Stomach (tissue), 8 donors: ENCODE measurements at regions not wholly inside any gene's neighbourhood (a gene's known extent, or its start where the extent isn't known, plus 50 kb on each side); places are given as distances from the start of the nearest gene placed in this dataset.

Source experiments
- DNase-seq, 2 donors: peaks; one replicate each; pipeline versions ENCODE4 v3.0.0 to v3.0.0-alpha.2; 2013 to 2019
- H3K27ac ChIP-seq, 5 donors: fragments of 200-600 bp in 4 of 5; sonication (generic) in 4 of 5; one replicate each; pipeline ENCODE4 v1.5.1; 2013 to 2019; ENCODE audit warnings: mild to moderate bottlenecking in 1 of 5, moderate library complexity in 1 of 5
- H3K27me3 ChIP-seq, 3 donors: fragments of 200-600 bp; sonication (generic); one replicate each; pipeline ENCODE4 v1.5.1; 2017 to 2019; ENCODE audit warnings: mixed run types in 1 of 3
- H3K36me3 ChIP-seq, 4 donors: fragments of 200-600 bp; sonication (generic); 1 replicate in 3 of 4; 2 replicates in 1 of 4; pipeline ENCODE4 v1.5.1; 2016 to 2019
- H3K4me1 ChIP-seq, 4 donors: fragments of 200-600 bp; sonication (generic); one replicate each; pipeline ENCODE4 v1.5.1; 2016 to 2019
- H3K4me3 ChIP-seq, 4 donors: fragments of 200-600 bp; sonication (generic) in 3 of 4; one replicate each; pipeline ENCODE4 v1.5.1; 2016 to 2019; ENCODE audit warnings: mild to moderate bottlenecking in 1 of 4
- H3K9me3 ChIP-seq, 4 donors: fragments of 200-600 bp; sonication (generic); one replicate each; pipeline ENCODE4 v1.5.1; 2016 to 2019
- CTCF ChIP-seq, 7 experiments: fragments of 450-650 bp in 4 of 7; fragments of 200-600 bp in 3 of 7; sonication (generic) in 3 of 7; IDR thresholded peaks; one replicate each; pipeline ENCODE4 v1.5.1; 2016 to 2019; ENCODE audit warnings: antibody characterized with exemption in 7 of 7, control low read depth in 2 of 7, mild to moderate bottlenecking in 1 of 7
- EP300 ChIP-seq: sonication (generic); formaldehyde crosslinking; IDR thresholded peaks from one replicate; pipeline ENCODE4 v1.6.1; 2017; ENCODE audit warnings: antibody characterized with exemption
- POLR2A ChIP-seq, 4 donors: fragments of 450-650 bp; IDR thresholded peaks; one replicate each; pipeline ENCODE4 v1.6.1; 2016; ENCODE audit warnings: antibody characterized with exemption in 4 of 4, control low read depth in 2 of 4, mild to moderate bottlenecking in 1 of 4, moderate library complexity in 1 of 4
- POLR2AphosphoS5 ChIP-seq, 3 donors: sonication (generic); formaldehyde crosslinking; IDR thresholded peaks; one replicate each; pipeline ENCODE4 v1.6.1; 2016; ENCODE audit warnings: antibody characterized with exemption in 3 of 3
- WGBS, 5 donors: extraction: QIAGEN DNeasy Blood & Tissue Kit in 3 of 5; methylation state at CpG; one replicate each; pipeline versions ENCODE4 v1.1.5 to v1.1.7; 2013 to 2018; 5-methylcytosine and 5-hydroxymethylcytosine counted together
- intact Hi-C: fragments of 100-400 bp; cut with DNase I; formaldehyde crosslinking; loops from one replicate; pipeline ENCODE4 v1.15.1; 2023; ENCODE audit warnings: low total_unique reads
- donor health status: healthy with polysubstance abuse.
- donor health status: Bipolar disorder and iron deficiency.
- donor health status: healthy.

- peaks cover 0 to 6% (median 0%) of the 10 kb centered on the region in 4 donors for H3K9me3 ChIP-seq
- no peak for TF ChIP-seq POLR2AphosphoS5 (IDR thresholded peaks at IDR 0.05)
- TF ChIP-seq EP300: no peak
- peak in 4 of 7 experiments; percentile 10 to 51 (median 38) for TF ChIP-seq CTCF (IDR thresholded peaks at IDR 0.05)
- intact Hi-C loops: no loop called here
- H3K27ac ChIP-seq: no peak overlapping the region
- H3K36me3 ChIP-seq: no peaks in the 10 kb centered on the region
- H3K4me3 ChIP-seq: no peak overlapping the region
- DNase-seq: peak in 1 of 2 donors; percentile 86
- H3K27me3 ChIP-seq: no peaks in the 10 kb centered on the region
- H3K4me1 ChIP-seq: peaks cover 0 to 6% (median 0%) of the 10 kb centered on the region in 4 donors
- WGBS, 5 donors: 51 to 59% (median 57%) methylated on average over 3 of the region's 3 CpGs
Observed at GRCh38 chr12:19739195-19739776, 300.0 kb downstream of the AEBP2 start.

GRCh38 chr12:19740472-19741131 is 301.3 kb downstream of the AEBP2 start:
- 60 to 70% (median 65%) methylated on average over 7 of the region's 7 CpGs for WGBS, 5 donors
- intact Hi-C loops: loop anchor here (10.0 kb wide), 1 partner anchor 864 kb away; no protein-coding TSS in a partner anchor

GRCh38 chr12:19741132-19741489 is 301.8 kb downstream of the AEBP2 start:
- peak overlapping the region in 1 of 5 donors; percentile 55 for H3K27ac ChIP-seq
- no peaks in the 10 kb centered on the region for H3K36me3 ChIP-seq
- no peak overlapping the region for H3K4me3 ChIP-seq
- TF ChIP-seq CTCF (IDR thresholded peaks at IDR 0.05) (no peak), POLR2AphosphoS5 (IDR thresholded peaks at IDR 0.05) (no peak), EP300 (no peak), POLR2A (IDR thresholded peaks at IDR 0.05) (no peak)
- 60 to 75% (median 64%) methylated on average over 3 of the region's 3 CpGs for WGBS, 5 donors
- intact Hi-C loops: loop anchor here (10.0 kb wide), 1 partner anchor 864 kb away; no protein-coding TSS in a partner anchor
- DNase-seq: peak in 1 of 2 donors; percentile 20
- H3K27me3 ChIP-seq: no peaks in the 10 kb centered on the region
- H3K9me3 ChIP-seq: no peaks in the 10 kb centered on the region
- H3K4me1 ChIP-seq: peaks cover 0 to 6% (median 0%) of the 10 kb centered on the region in 4 donors

More at GRCh38 chr12:19740472-19741131, 301.3 kb downstream of the AEBP2 start:
- H3K4me1 ChIP-seq: peaks cover 0 to 6% (median 0%) of the 10 kb centered on the region in 4 donors
- DNase-seq: peak in 1 of 2 donors; percentile 28
- no peaks in the 10 kb centered on the region for H3K36me3 ChIP-seq
- H3K27me3 ChIP-seq: no peaks in the 10 kb centered on the region
- TF ChIP-seq POLR2A (IDR thresholded peaks at IDR 0.05): no peak
- TF ChIP-seq POLR2AphosphoS5 (IDR thresholded peaks at IDR 0.05): no peak
- no peak for TF ChIP-seq EP300
- no peak for TF ChIP-seq CTCF (IDR thresholded peaks at IDR 0.05)
- no peaks in the 10 kb centered on the region for H3K9me3 ChIP-seq
- H3K27ac ChIP-seq: peak overlapping the region in 1 of 5 donors; percentile 55
- H3K4me3 ChIP-seq: no peak overlapping the region

- intact Hi-C loops: loop anchor here (10.0 kb wide), 1 partner anchor 860 kb away; no protein-coding TSS in a partner anchor
- H3K4me3 ChIP-seq: no peak overlapping the region
- no peaks in the 10 kb centered on the region for H3K27me3 ChIP-seq
- TF ChIP-seq CTCF (IDR thresholded peaks at IDR 0.05): no peak
- TF ChIP-seq POLR2A (IDR thresholded peaks at IDR 0.05): no peak
- TF ChIP-seq POLR2AphosphoS5 (IDR thresholded peaks at IDR 0.05): peak in 1 of 3 donors; percentile 40
- DNase-seq: peak in 1 of 2 donors; percentile 63
- H3K4me1 ChIP-seq: peaks cover 0 to 6% (median 0%) of the 10 kb centered on the region in 4 donors
- 52 to 67% (median 56%) methylated on average over 4 of the region's 4 CpGs for WGBS, 5 donors
- H3K9me3 ChIP-seq: peaks cover 0 to 8% (median 3%) of the 10 kb centered on the region in 4 donors
- H3K36me3 ChIP-seq: no peaks in the 10 kb centered on the region
- peak overlapping the region in 1 of 5 donors; percentile 22 for H3K27ac ChIP-seq
Observed at GRCh38 chr12:19744705-19745218, 305.5 kb downstream of the AEBP2 start.
